ENCODE measurements at regions not wholly inside any gene's neighbourhood (a gene's known extent, or its start where the extent isn't known, plus 50 kb on each side); places are given as distances from the start of the nearest gene placed in this dataset.
"Not testable (repeated sequence)": the region's sequence is repeated elsewhere in the genome, so short reads cannot be mapped to it uniquely, and the experiment has no call there.

DNA sequence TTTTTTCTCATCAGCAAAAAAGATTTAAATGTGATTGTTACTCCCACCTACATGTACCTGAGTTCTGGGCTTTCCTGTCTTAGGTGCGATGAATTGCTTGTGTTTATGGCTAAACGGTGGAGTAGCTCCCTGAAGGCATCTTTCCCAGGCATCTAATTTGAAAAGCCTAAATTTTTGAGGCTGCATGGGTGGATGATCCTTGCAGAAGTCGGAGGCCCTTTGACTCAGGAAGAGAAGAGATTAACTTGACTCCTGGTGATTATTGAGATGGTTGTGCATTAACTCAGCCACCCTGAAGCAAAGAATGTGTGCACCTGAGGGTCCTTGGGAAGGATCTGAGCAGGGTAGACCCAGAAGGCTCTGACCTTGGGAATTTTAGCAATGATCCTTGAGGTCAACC lies 155.6 kb upstream of the SEMA3C start:
- ChIA-PET CTCF (interaction anchor here (1.0 kb wide), 1 partner anchor 35 kb away, joined by 3 read pairs; no protein-coding TSS in a partner anchor), POLR2A (ENCODE audit: low non-redundant PET) (no interaction called here)
- no peak for DNase-seq (ENCODE audit: low spot score)
- H3K27ac ChIP-seq: peak overlapping the region; percentile 71
- no peak for TF ChIP-seq CTCF (conservative IDR thresholded peaks at IDR 0.05; ENCODE audit: low read depth)

- TF ChIP-seq CTCF (conservative IDR thresholded peaks at IDR 0.05; ENCODE audit: low read depth): no peak
- H3K27ac ChIP-seq: peak overlapping the region; percentile 95
- ChIA-PET POLR2A (ENCODE audit: low non-redundant PET) (no interaction called here), CTCF (interaction anchor here (0.6 to 1.0 kb wide), 2 partner anchors 34 to 61 kb away, joined by 3 to 8 read pairs; no protein-coding TSS in a partner anchor)
- DNase-seq (ENCODE audit: low spot score): no peak
Measured at GRCh38 chr7:81073931-81074251, 155.0 kb upstream of the SEMA3C start.

GRCh38 chr7:81070956-81071355 lies 152.1 kb upstream of the SEMA3C start:
- CTCF ChIA-PET: interaction anchor here (0.7 kb wide), 1 partner anchor 1563 kb away, joined by 3 read pairs; no protein-coding TSS in a partner anchor
- DNase-seq (ENCODE audit: low spot score): no peak
- H3K27ac ChIP-seq: peak overlapping the region; percentile 51
- TF ChIP-seq CTCF (conservative IDR thresholded peaks at IDR 0.05; ENCODE audit: low read depth): no peak
- POLR2A ChIA-PET (ENCODE audit: low non-redundant PET): no interaction called here

GRCh38 chr7:81066797-81067196 lies 147.9 kb upstream of the SEMA3C start:
- ChIA-PET POLR2A (ENCODE audit: low non-redundant PET) (no interaction called here), CTCF (no interaction called here)
- no peak overlapping the region for H3K27ac ChIP-seq
- no peak for DNase-seq (ENCODE audit: low spot score)
- TF ChIP-seq CTCF (conservative IDR thresholded peaks at IDR 0.05; ENCODE audit: low read depth): no peak

GRCh38 chr7:81064426-81064825 lies 145.6 kb upstream of the SEMA3C start:
- no peak for TF ChIP-seq CTCF (conservative IDR thresholded peaks at IDR 0.05; ENCODE audit: low read depth)
- no peak overlapping the region for H3K27ac ChIP-seq
- ChIA-PET POLR2A (ENCODE audit: low non-redundant PET) (no interaction called here), CTCF (no interaction called here)
- no peak for DNase-seq (ENCODE audit: low spot score)

- no peak for DNase-seq (ENCODE audit: low spot score)
- TF ChIP-seq CTCF (conservative IDR thresholded peaks at IDR 0.05; ENCODE audit: low read depth): no peak
- POLR2A ChIA-PET (ENCODE audit: low non-redundant PET): no interaction called here
- H3K27ac ChIP-seq: no peak overlapping the region
- CTCF ChIA-PET: no interaction called here
Measured at GRCh38 chr7:81062755-81063154, 143.9 kb upstream of the SEMA3C start.

GRCh38 chr7:81057469-81057868 lies 138.6 kb upstream of the SEMA3C start:
- CTCF ChIA-PET; H3K27ac ChIP-seq; POLR2A ChIA-PET (ENCODE audit: low non-redundant PET); DNase-seq (ENCODE audit: low spot score): not testable (repeated sequence)
